Dedifferentiated amniotic fluid mesenchymal stem cell (primary cell): ENCODE measurements at regions not wholly inside any gene's neighbourhood (a gene's known extent, or its start where the extent isn't known, plus 50 kb on each side); places are given as distances from the start of the nearest gene placed in this dataset.
A peak's percentile ranks its signal among the peaks of the same experiment; 100 is the strongest.
"Not testable (repeated sequence)": the region's sequence is repeated elsewhere in the genome, so short reads cannot be mapped to it uniquely, and the experiment has no call there.

Experiments
- DNase-seq: peaks from one replicate; pipeline ENCODE4 v3.0.0-alpha.2; 2016; ENCODE audit errors: extremely low spot score

DNA sequence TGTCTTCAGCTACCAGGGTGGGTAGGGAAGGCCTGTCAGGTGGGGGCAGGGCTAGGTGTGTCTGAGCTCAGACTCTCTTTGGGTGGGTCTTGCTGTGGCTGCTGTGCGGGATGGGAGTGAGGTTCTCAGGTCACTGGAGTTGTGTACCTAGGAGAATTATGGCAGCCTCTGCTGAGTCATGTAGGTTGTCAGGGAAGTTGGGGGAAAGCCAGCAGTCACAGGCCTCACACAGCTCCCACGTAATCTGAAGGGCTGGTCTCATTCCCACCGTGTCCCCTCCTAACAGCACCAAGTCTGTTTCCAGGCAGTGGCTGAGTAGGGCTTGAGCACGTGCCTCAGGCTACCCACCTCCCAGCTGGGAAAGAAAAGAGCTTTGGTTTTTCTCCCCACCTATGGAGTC, 67.0 kb downstream of the CHCHD4 start:
- no peak for DNase-seq

DNA sequence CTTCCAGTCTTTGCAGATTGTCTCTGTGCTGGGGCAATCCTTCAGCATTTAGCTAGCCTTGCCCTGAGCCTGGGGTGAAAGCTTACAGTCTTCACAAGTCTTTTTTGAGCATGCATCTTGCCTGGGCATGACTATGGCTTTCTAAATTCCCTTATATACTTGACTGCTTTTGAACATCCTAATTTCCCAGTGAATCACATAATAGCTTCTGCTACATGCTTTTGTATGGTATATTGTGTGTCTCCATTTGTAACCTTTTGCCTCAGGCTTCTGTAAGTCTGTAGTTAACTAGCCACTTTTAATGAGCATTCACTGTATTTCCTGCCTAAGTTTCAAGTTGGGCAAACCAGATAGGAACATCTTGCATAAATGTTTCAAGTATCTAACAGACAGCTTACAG, 76.8 kb downstream of the CHCHD4 start:
- no peak for DNase-seq

DNA sequence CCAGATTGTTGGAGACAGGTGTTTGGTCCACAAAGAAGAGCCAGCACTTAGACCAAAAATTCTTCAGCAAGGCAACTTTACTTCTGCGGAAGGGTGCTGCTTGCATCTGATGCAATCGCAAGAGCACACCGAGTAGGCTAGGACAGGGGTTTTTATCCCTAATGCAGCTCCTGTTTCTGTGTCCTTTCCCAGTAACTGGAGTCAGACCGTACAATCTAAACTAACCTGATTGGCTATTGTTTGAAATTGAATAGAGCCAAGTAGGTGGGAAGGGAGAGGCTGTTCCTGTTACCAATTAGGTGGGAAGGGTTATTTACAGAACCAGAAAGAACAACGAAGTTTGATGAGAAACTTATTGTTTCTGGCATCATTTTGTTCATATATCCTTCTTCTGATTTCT, 77.6 kb downstream of the CHCHD4 start:
- no peak for DNase-seq

DNA sequence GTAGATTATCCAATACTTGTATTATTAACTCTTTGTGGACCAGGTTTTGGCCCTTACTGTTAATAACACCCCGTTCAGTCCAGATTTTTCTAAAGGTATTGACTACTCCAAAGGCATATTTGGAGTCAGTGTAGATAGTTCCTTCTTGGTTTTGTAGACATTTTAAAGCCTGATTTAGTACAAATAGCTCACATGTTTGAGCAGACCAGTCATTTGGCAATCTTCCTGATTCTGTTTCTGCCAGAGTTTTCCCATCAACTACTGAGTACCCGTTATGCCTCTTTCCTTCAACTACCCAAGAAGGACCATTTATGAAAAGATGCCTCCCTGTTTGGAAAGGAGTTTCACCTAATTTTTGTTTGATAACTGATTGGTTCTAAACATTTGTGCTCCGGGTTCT, 82.0 kb downstream of the CHCHD4 start:
- peak; percentile 36 for DNase-seq

DNA sequence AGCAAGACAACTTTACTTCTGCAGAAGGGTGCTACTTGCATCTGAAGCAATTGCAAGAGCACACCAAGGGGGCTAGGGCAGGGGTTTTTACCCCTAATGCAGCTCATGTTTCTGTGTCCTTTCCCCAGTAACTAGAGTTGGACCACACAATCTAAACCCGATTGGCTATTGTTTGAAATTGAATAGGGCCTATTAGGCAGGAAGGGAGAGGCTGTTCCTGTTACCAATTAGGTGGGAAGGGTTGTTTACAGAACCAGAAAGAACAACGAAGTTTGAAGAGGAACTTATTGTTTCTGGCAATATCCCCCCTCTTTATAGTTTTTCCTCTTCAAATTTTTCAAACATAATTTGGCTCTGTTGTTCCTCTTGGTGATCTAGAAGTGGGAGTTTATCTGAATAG, 85.5 kb downstream of the CHCHD4 start:
- no peak for DNase-seq

DNA sequence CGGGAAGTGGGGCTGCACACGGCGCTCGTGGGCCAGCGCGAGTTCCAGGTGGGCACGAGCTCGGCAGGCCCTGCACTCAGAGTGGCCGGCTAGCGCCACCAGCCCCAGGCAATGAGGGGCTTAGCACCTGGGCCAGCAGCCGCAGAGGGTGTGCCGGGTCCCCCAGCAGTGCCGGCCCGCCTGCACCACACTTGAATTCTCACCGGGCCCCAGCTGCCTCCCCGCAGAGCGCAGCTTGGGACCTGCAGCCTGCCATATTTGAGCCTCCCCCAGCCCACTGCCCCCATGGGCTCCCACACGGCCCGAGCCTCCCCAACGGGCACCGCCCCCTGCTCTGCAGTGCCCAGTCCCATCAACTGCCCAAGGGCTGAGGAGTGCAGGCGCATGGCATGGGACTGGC, 87.5 kb downstream of the CHCHD4 start:
- DNase-seq = no peak

DNA sequence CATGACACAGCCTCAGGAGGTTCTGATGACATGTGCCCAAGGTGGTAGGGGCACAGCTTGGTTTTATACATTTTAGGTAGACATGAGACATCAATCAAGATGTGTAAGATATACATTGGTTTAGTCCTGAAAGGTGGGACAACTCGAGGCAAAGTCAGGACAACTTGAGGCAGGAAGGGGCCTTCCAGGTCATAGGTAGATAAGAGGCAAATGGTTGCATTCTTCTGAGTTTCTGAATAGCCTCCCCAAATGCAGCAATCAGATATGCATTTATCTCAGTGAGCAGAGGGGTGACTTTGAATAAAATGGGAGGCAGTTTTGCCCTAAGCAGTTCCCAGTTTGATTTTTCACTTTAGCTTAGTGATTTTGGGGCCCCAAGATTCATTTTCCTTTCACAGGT, 91.6 kb downstream of the CHCHD4 start:
- DNase-seq = no peak

DNA sequence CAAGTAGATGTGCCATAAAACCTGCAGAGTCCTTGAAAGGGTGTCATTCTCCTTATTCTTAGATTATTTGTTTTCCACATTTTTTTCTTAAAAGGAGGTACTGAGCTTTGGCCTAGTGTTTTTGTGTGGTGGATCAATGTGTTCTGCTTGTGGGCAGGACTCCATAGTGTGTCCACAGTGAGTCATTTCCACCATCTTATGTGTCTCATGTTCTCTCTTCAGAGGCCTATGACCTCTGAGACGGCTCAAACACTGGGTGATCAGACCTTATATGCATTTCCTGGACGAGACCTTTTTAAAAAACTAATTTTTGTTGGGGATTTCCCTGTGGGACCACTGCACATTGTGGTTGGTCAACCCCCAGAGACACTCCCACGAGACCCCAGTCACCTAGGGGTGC, 93.4 kb downstream of the CHCHD4 start:
- no peak for DNase-seq

DNA sequence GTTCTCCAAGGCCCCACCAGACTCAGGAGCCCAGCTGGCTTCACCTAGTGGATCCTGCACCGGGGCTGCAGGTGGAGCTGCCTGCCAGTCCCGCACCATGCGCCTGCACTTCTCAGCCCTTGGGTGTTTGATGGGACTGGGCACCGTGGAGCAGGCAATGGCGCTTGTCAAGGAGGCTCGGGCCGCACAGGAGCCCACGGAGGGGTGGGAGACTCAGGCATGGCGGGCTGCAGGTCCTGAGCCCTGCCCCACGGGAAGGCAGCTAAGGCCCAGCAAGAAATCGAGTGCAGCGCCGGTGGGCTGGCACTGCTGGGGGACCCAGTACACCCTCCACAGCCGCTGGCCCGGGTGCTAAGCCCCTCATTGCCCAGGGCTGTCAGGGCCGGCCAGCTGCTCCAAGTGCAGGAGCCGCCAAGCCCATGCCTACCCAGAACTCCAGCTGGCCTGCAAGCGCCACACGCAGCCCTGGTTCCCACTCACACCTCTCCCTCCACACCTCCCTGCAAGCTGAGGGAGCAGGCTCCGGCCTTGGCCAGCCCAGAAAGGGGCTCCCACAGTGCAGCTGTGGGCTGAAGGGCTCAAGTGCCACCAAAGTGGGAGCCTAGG, 95.2 kb downstream of the CHCHD4 start:
- not testable (repeated sequence) for DNase-seq

DNA sequence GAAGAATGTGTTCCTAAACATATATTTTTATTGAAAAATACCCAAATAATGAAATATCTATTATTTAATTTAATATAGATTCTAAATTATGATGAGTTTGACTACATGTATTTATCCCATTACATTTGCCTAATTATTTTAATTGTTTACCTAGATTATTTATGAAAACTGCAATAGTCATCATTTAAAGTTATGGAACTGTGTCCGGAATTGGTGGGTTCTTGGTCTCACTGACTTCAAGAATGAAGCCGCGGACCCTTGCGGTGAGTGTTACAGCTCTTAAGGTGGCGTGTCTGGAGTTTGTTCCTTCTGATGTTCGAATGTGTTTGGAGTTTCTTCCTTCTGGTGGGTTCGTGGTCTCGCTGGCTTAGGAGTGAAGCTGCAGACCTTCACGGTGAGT, 96.5 kb downstream of the CHCHD4 start:
- not testable (repeated sequence) for DNase-seq

DNA sequence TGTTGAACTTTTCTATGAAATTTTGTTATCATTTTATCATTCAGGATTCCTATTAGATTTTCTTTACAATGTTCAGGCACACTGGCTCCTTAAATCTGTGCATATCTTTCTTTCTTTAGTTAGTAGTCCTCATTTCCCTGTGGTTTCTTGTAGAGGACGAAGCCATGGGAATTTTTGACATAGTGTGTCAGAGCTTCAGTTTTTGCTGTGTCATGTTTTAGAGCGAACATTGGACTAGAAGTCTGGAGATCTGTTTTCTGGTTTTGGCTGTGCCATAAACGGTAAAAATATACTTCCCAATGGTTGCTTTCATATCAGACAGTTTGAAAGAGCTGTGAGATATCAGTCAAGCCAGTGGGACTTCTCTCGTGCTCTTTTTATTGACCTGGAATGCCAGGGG, 105.2 kb downstream of the CHCHD4 start:
- DNase-seq = no peak

DNA sequence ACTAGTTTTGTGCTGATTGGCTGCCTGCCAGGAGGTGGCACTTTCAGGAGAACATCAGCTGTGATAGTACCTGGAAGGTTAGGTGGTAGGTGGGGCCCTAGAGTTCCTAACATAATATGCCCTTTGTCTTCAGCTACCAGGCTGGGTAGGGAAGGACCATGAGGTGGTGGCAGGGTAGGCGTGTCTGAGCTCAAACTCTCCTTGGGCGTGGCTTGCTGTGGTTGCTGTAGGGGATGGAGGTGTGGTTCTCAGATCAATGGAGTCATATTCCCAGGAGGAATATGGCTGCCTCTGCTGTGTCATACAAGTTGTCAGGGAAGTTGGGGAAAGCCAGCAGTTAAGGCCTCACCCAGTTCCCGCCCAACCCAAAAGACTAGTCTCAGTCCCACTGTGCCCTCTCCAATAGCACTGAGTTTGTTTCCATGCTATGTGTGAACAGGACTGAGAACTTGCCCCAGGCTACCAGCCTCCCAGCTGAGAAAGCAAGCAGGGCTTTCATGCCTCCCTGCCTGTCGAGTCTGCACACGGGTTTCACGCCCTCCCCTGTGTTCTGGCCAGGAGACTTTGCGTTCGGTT, 107.7 kb downstream of the CHCHD4 start:
- no peak for DNase-seq

DNA sequence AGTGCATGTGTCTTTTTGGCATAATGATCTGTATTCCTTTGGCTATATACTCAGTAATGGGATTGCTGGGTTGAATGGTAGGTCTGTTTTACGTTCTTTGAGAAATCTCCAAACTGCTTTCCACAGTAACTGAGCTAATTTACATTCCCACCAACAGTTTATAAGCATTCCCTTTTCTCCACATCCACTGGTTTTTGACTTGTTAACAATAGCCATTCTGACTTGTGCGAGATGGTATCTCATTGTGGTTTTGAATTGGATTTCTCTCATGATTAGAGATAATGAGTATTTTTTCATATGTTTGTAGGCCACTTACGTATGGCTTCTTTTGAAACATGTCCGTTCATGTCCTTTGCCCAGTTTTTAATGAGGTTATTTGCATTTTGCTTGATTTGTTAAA, 117.7 kb downstream of the CHCHD4 start:
- no peak for DNase-seq

DNA sequence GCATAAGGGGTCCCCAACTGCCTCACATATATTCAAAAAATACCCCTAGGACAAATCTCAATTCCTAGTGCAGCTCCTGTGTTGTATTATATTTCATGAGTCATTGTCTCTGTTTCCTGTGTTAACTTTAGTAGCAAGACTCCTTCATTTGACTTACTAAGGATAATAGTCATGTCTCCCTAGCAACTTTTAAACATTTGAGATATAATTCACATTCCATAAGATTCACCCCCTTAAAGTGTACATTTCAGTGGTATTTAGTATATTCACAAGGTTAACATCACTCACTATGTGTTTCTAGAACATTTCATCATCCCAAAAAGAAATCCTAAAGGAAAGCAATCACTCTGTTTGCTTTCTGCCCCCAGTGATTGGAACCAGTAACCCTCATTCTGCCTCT, 121.3 kb upstream of the WNT7A start:
- DNase-seq = peak; percentile 39

DNA sequence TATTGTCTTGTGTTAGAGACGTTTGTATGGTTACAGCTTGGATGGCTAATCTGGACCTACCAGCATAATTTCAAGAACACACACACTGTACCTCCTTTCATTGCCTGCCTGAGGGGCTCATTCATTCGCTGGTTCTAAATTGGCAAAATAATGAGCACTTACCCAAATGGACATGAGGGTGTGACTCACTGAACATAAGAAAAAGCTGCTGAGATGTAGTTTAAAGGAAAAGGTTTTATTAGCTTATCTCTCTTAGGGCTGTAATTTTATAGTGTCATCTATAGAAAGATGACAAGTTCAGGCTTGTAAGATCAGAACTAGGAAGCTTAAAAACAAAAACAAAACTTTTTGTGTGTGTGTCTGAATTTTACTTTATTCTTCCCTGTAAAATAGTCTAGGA, 120.7 kb upstream of the WNT7A start:
- no peak for DNase-seq

DNA sequence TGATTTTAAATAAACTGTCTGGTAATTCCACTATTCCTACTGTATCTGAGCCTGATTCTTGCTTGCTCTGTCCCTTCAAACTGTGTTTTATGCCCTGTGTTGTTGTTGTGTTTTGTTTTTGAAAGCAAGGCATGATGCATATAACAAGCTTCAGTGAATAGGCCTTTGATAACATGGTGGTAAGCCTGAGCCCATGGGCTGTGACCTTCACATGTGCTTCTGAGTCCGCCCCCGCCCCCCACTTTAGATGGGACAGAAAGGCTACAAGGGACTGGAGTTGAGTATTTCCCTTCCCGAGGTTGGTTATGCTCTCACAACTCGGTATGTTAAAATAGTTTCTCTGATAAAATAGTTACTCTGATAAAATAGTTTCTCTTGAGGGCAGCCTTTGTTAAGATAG, 119.0 kb upstream of the WNT7A start:
- DNase-seq = no peak

DNA sequence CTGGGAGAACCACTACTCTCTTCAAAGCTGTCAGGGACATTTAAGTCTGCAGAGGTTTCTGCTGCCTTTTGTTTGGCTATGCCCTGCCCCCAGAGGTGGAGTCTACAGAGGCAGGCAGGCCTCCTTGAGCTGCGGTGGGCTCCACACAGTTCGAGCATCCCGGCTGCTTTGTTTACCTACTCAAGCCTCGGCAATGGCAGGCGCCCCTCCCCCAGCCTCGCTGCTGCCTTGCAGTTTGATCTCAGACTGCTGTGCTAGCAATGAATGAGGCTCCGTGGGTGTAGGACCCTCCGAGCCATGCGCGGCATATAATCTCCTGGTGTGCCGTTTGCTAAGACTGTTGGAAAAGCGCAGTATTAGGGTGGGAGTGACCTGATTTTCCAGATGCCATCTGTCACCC, 115.3 kb upstream of the WNT7A start:
- DNase-seq = not testable (repeated sequence)

DNA sequence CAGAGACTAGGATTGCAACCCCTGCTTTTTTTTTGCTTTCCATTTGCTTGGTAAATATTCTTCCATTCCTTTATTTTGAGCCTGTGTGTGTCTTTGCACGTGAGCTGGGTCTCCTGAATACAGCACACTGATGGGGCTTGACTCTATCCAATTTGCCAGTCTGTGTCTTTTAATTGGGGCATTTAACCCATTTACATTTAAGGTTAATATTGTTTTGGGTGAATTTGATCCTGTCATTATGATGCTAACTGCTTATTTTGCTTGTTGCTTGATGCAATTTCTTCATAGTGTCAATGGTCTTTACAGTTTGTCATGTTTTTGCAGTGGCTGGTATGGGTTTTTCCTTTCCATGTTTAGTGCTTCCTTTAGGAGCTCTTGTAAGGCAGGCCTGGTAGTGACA, 109.1 kb upstream of the WNT7A start:
- DNase-seq = not testable (repeated sequence)

DNA sequence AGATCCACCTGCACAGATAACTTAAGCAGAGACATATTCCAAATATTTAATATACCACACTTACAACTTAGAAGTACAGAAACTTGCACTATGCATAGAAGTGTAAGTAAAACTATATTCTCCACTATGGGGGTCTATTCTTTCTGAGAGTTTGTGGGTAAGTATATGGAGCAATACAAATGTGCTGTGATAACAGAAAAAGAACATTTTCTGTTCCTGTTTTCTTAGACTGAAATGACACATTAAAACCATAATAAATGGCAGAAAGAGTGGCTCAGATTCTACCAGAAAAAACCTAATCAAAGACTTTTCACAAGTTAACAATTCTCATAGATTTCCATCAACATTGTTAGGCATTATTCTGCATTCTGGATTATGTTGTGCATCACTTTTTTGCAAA, 96.6 kb upstream of the WNT7A start:
- no peak for DNase-seq

DNA sequence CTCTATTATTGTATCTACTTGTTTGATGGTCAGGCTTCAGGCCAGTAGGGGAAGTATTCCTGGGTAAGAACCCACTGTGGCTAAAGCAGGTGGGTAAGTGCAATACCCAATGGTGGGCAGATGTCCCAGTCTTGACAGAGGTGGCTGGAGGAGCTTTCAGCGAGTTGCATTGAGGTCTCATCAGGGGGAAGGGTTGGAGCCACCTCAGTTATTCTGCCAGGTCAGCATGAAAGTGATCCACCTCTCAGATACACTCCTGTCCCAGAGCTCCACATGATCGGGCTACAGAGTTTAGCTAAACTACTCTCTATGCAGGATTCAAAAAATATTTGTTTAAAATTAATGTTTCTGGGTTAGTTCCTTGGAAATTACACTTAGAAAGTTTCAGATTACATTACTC, 95.8 kb upstream of the WNT7A start:
- no peak for DNase-seq

DNA sequence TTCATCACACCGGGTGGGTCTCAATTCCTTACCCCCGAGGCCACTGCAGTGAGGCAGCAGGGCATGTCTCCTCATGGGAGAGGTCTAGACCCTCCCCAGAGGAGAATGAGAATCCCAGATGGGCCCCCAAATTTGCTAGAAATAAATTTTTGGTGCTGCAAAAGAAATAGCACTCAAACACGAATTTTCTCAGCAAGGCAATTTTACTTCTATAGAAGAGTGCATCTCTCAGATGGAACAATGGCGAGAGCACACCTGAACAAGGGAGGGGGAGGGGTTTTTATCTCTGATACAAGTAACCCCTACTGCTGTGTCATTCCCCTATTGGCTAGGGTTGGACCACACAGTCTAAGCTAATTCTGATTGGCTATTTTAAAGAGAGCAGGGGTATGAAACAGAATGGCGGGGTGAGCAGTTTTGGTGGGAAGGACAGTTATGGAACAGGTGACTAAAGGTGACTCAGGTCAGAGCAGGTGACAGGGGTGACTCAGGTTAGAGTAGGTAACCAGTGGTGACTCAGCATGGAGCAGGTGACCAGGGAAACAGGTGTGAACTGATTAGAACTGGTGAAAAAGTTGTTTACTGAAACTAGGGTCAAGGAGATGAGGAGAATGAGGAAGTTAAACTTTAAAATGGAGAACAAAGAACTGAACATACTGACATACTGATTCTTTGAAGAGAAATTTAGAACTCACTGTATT, 93.0 kb upstream of the WNT7A start:
- no peak for DNase-seq

DNA sequence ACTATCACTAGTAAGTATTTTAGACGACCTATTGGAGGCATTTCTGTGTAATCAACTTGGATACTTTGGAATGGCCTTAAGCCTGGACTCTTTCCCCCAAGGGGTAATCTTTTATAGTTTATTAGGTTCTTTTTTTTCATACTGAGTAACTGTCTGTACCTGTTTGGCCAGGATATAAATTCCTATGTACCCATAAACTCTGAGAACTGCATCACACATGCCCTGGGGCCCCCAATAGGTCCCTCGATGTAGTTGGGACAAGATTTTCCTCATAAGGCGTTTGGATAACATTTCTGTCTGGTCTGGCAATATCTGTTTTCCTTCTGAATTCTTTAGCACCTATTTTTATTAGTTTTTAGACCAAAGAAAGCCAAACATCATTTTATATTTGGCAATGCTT, 86.4 kb upstream of the WNT7A start:
- DNase-seq = no peak

DNA sequence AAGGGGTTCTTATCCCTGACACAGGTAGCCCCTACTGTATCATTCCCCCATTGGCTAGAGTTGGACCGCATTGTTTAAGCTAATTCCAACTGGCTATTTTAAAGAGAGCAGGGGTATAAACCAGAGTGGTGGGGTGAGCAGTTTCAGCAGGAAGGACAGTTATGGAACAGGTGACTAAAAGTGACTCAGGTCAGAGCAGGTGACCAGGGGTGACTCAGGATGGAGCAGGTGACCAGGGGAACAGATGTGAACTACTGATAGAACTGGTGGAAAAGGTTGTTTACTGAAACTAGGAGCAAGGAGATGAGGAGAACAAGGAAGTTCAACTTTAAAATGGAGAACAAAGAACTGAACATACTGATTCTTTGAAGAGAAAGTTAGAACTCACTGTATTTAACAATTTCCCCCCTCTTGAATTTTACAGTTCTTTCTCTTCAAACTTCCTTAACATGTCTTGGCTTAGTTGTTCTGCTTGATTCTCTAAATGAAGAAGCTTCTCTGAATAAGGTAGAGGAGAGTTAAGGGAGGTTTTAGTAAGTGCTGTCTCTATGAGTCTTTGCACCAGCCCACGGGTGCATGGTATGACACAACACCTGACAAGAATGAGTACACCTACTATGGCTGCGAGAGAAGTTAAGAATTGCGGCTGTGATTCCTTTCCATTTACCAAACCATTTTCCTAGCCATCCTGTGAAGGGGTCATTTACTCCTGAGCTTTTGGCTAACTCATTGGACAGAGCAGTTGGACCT, 83.4 kb upstream of the WNT7A start:
- DNase-seq = no peak
